CD14-positive monocyte (primary cell): ENCODE measurements at regions not wholly inside any gene's neighbourhood (a gene's known extent, or its start where the extent isn't known, plus 50 kb on each side); places are given as distances from the start of the nearest gene placed in this dataset.

Experiments used
- DNase-seq, 3 donors: peaks; one replicate each; pipeline ENCODE4 v3.0.0-alpha.2; 2011 to 2022
- H2AFZ ChIP-seq: 2 replicates; pipeline ENCODE4 v1.6.0; 2012; ENCODE audit warnings: mild to moderate bottlenecking, low read depth, low read length, inconsistent platforms; ENCODE audit not compliant: insufficient read depth, poor library complexity, severe bottlenecking
- H3K27ac ChIP-seq, 2 donors: 1 replicate in 1 of 2; 2 replicates in 1 of 2; pipeline ENCODE4 v1.5.1; 2012 to 2013; ENCODE audit warnings: low read length in 2 of 2, control low read depth in 1 of 2, inconsistent platforms in 1 of 2, low read depth in 1 of 2, mild to moderate bottlenecking in 1 of 2
- H3K27me3 ChIP-seq, 2 donors: one replicate each; pipeline versions ENCODE4 v1.6.0 to v1.6.1; 2011 to 2013; ENCODE audit warnings: low read length in 2 of 2; ENCODE audit not compliant: control insufficient read depth in 2 of 2, insufficient read depth in 2 of 2
- H3K36me3 ChIP-seq, 2 donors: replicated peaks in 1 of 2; 1 replicate in 1 of 2; 2 replicates in 1 of 2; pipeline versions ENCODE4 v1.5.1 to v1.6.1; 2012 to 2013; ENCODE audit warnings: low read length in 2 of 2, control low read depth in 1 of 2, inconsistent platforms in 1 of 2, mild to moderate bottlenecking in 1 of 2; ENCODE audit not compliant: insufficient read depth in 2 of 2, control insufficient read depth in 1 of 2
- H3K4me1 ChIP-seq, 2 donors: 1 replicate in 1 of 2; 2 replicates in 1 of 2; pipeline versions ENCODE4 v1.5.1 to v1.6.1; 2012 to 2013; ENCODE audit warnings: low read length in 2 of 2, control low read depth in 1 of 2, inconsistent platforms in 1 of 2, mild to moderate bottlenecking in 1 of 2, moderate library complexity in 1 of 2; ENCODE audit not compliant: insufficient read depth in 2 of 2, control insufficient read depth in 1 of 2
- H3K4me2 ChIP-seq: replicated peaks from 2 replicates; pipeline ENCODE3; 2012; ENCODE audit warnings: low read length, moderate library complexity, mild to moderate bottlenecking; ENCODE audit not compliant: poor library complexity, severe bottlenecking; ENCODE audit errors: extremely low read depth
- H3K4me3 ChIP-seq, 3 experiments: fragments of 200-600 bp in 1 of 3; sonication (generic) in 1 of 3; replicated peaks in 1 of 3; 1 replicate in 2 of 3; 2 replicates in 1 of 3; pipeline ENCODE4 v1.5.1; 2011 to 2013; ENCODE audit warnings: low read length in 3 of 3, mild to moderate bottlenecking in 3 of 3, control low read depth in 2 of 3, low read depth in 2 of 3, inconsistent platforms in 1 of 3, moderate library complexity in 1 of 3
- H3K79me2 ChIP-seq: 2 replicates; pipeline ENCODE4 v1.6.0; 2012; ENCODE audit warnings: mild to moderate bottlenecking, control low read depth, inconsistent platforms, low read length, moderate library complexity; ENCODE audit not compliant: insufficient read depth
- H3K9ac ChIP-seq: 2 replicates; pipeline ENCODE4 v1.6.0; 2017; ENCODE audit warnings: low read length, mild to moderate bottlenecking; ENCODE audit not compliant: insufficient read depth, poor library complexity, severe bottlenecking
- H3K9me3 ChIP-seq, 2 donors: replicated peaks in 1 of 2; 1 replicate in 1 of 2; 2 replicates in 1 of 2; pipeline versions ENCODE4 v1.5.1 to v1.6.1; 2012 to 2013; ENCODE audit warnings: low read length in 2 of 2, control low read depth in 1 of 2; ENCODE audit not compliant: control insufficient read depth in 1 of 2, insufficient read depth in 1 of 2
- H4K20me1 ChIP-seq: 2 replicates; pipeline ENCODE4 v1.6.0; 2012; ENCODE audit warnings: mild to moderate bottlenecking, low read length, control low read depth, moderate library complexity; ENCODE audit not compliant: insufficient read depth
- H3K27ac Mint-ChIP-seq, 7 donors: one replicate each; pipeline ENCODE4 v1.8.0; 2020; ENCODE audit warnings: mild to moderate bottlenecking in 7 of 7, mixed read lengths in 7 of 7, moderate library complexity in 6 of 7, inconsistent platforms in 2 of 7
- H3K27me3 Mint-ChIP-seq, 3 donors: one replicate each; pipeline ENCODE4 v1.8.0; 2021 to 2022; ENCODE audit warnings: low read depth in 3 of 3, mild to moderate bottlenecking in 3 of 3, mixed read lengths in 3 of 3, moderate library complexity in 3 of 3, inconsistent platforms in 1 of 3
- H3K36me3 Mint-ChIP-seq, 2 donors: one replicate each; pipeline ENCODE4 v1.8.0; 2020; ENCODE audit warnings: mixed read lengths in 2 of 2, inconsistent platforms in 1 of 2, mild to moderate bottlenecking in 1 of 2
- H3K4me1 Mint-ChIP-seq: one replicate; pipeline ENCODE4 v1.8.0; 2020; ENCODE audit warnings: mild to moderate bottlenecking, mixed read lengths
- H3K4me3 Mint-ChIP-seq, 2 donors: one replicate each; pipeline ENCODE4 v1.8.0; 2020; ENCODE audit warnings: mild to moderate bottlenecking in 2 of 2, mixed read lengths in 2 of 2, moderate library complexity in 1 of 2
- H3K9me3 Mint-ChIP-seq, 7 donors: one replicate each; pipeline ENCODE4 v1.8.0; 2020 to 2022; ENCODE audit warnings: mixed read lengths in 7 of 7, mild to moderate bottlenecking in 6 of 7, moderate library complexity in 6 of 7, inconsistent platforms in 2 of 7
- CTCF ChIP-seq: fragments of 200-600 bp; IDR thresholded peaks from one replicate; pipeline ENCODE4 v1.8.0; 2022; ENCODE audit warnings: antibody characterized with exemption, mild to moderate bottlenecking
- WGBS: methylation state at CpG from one replicate; pipeline ENCODE4 v1.1.5; 2013; ENCODE audit warnings: missing lambda C conversion rate; ENCODE audit not compliant: insufficient coverage; 5-methylcytosine and 5-hydroxymethylcytosine counted together
- intact Hi-C, 2 donors: fragments of 100-400 bp; cut with micrococcal nuclease; formaldehyde crosslinking; loops; one replicate each; pipeline versions ENCODE4 v1.15.0 to v1.15.1; 2023

GRCh38 chr20:40926928-40927327, 101.7 kb upstream of the TOP1 start:
- Histone ChIP-seq H4K20me1 (no peaks in the 10 kb centered on the region), H3K9me3 (no peaks in the 10 kb centered on the region), H3K4me1 (peaks cover 7 to 8% of the 10 kb centered on the region in 2 donors), H2AFZ (no peak overlapping the region), H3K4me3 (no peak overlapping the region), H3K79me2 (no peaks in the 10 kb centered on the region), H3K27ac (no peak overlapping the region), H3K36me3 (no peaks in the 10 kb centered on the region), H3K4me2 (no peak overlapping the region), H3K27me3 (no peaks in the 10 kb centered on the region), H3K9ac (no peak overlapping the region)
- Mint-ChIP-seq H3K27ac (no peak overlapping the region), H3K4me3 (no peak overlapping the region), H3K27me3 (peaks cover 0 to 4% (median 3%) of the 10 kb centered on the region in 3 donors), H3K4me1 (peaks cover 16% of the 10 kb centered on the region), H3K9me3 (no peaks in the 10 kb centered on the region), H3K36me3 (no peaks in the 10 kb centered on the region)
- intact Hi-C loops, result no loop called here
- no peak for DNase-seq
- TF ChIP-seq CTCF, result no peak
- WGBS, result 100% methylated on average over 2 of the region's 2 CpGs

GRCh38 chr20:40930561-40930960, 98.1 kb upstream of the TOP1 start:
- peaks cover 7 to 8% of the 10 kb centered on the region in 2 donors for H3K4me1 ChIP-seq
- Mint-ChIP-seq H3K36me3 (no peaks in the 10 kb centered on the region), H3K27ac (peak overlapping the region in 1 of 7 donors; percentile 57), H3K4me1 (peaks cover 14% of the 10 kb centered on the region), H3K4me3 (no peak overlapping the region), H3K27me3 (peaks cover 0 to 4% (median 3%) of the 10 kb centered on the region in 3 donors), H3K9me3 (peaks cover 0 to 6% (median 0%) of the 10 kb centered on the region in 7 donors)
- intact Hi-C loops, result no loop called here
- H3K27ac ChIP-seq, result no peak overlapping the region
- no peaks in the 10 kb centered on the region for H3K9me3 ChIP-seq
- H3K36me3 ChIP-seq, result no peaks in the 10 kb centered on the region
- H3K4me2 ChIP-seq, result no peak overlapping the region
- H4K20me1 ChIP-seq, result no peaks in the 10 kb centered on the region
- no peak for DNase-seq
- no peak overlapping the region for H3K9ac ChIP-seq
- H2AFZ ChIP-seq, result no peak overlapping the region
- no CpG with 5 or more reads among the region's 1 CpG for WGBS
- H3K27me3 ChIP-seq, result no peaks in the 10 kb centered on the region
- no peak for TF ChIP-seq CTCF
- H3K4me3 ChIP-seq, result no peak overlapping the region
- no peaks in the 10 kb centered on the region for H3K79me2 ChIP-seq
